A673 (cell line): ENCODE measurements at regions not wholly inside any gene's neighbourhood (a gene's known extent, or its start where the extent isn't known, plus 50 kb on each side); places are given as distances from the start of the nearest gene placed in this dataset.

Experiments used
- EZH2 ChIP-seq: fragments of 200-600 bp; sonication (generic); IDR thresholded peaks from 2 replicates; pipeline ENCODE4 v1.6.1; 2017; ENCODE audit warnings: borderline replicate concordance, low read depth, mild to moderate bottlenecking, mixed read lengths, antibody characterized with exemption, low read length; ENCODE audit not compliant: poor library complexity, severe bottlenecking
- TF ChIP-seq, protein P1 (sequence below): fragments of 300-800, 200-600 bp; sonication (generic); conservative IDR thresholded peaks from 2 replicates; pipeline ENCODE4 v1.5.1; 2017; ENCODE audit warnings: low read depth, mild to moderate bottlenecking, antibody characterized with exemption, low read length, moderate library complexity, mixed read lengths

- TF ChIP-seq, protein P1, sequence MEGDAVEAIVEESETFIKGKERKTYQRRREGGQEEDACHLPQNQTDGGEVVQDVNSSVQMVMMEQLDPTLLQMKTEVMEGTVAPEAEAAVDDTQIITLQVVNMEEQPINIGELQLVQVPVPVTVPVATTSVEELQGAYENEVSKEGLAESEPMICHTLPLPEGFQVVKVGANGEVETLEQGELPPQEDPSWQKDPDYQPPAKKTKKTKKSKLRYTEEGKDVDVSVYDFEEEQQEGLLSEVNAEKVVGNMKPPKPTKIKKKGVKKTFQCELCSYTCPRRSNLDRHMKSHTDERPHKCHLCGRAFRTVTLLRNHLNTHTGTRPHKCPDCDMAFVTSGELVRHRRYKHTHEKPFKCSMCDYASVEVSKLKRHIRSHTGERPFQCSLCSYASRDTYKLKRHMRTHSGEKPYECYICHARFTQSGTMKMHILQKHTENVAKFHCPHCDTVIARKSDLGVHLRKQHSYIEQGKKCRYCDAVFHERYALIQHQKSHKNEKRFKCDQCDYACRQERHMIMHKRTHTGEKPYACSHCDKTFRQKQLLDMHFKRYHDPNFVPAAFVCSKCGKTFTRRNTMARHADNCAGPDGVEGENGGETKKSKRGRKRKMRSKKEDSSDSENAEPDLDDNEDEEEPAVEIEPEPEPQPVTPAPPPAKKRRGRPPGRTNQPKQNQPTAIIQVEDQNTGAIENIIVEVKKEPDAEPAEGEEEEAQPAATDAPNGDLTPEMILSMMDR, result no peak
- TF ChIP-seq EZH2, result no peak
Observed at GRCh38 chr11:128318856-128319474, 268.4 kb downstream of the ETS1 start.
